ENCODE measurements at regions not wholly inside any gene's neighbourhood (a gene's known extent, or its start where the extent isn't known, plus 50 kb on each side); places are given as distances from the start of the nearest gene placed in this dataset.

DNA sequence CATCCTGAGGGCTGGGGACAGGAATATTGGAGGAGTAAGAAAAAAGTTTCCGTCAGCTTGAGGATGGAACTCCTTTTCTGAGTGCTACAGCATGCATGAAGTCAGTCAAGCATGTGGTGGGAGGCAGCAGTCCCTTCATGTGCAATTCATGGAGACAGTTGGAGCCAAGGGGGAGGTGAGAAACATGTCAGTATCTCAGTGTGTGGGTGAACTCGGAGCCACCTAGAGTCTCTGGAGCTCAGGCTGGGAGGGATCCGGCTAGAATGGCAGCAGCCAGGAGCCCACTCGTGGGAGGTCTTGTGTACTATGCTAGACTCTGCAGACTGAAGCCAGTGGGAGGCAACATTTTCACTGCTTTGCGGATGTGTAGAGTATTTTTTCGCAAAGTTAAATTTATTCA, 60.3 kb downstream of the AVPR1A start:
- H3K27ac ChIP-seq = no peak overlapping the region
- no peak for DNase-seq (ENCODE audit: low read depth, low spot score)

DNA sequence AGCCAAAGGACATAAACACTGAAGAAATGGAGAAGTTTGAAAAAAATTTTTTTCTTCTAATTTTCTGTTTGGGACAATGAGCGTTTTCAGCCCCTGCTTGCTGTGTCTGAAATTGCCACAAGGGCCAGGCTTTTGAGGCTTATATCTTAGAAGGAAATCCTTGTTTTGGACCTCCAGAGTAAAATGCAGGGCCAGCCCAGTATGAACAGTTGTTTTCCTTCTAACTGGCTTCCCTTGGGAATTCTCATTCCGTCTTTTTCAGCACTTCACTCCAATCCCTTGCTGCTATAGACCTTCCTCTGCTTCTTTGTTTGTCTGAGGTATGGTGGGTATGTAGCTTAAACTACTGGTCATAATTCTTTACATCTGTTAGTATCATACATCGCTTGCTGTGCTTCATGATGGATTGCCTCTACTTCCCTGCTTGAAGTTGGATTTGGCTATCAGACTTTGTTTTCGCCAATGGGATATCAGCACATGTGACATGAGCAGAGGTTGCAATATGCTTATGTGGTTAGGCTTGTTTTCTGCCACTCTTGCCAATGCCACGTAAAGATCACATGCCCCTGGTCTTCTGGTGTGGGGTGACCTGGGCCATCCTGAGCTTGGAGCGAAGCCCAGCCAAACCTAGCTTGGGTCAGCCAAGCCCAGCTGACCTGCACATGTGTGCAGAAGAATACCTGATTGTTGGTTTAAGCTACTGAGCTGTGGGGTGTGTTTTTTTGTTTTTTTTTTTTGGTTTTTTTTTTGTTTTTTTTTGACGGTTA, 64.7 kb downstream of the AVPR1A start:
- H3K27ac ChIP-seq = no peak overlapping the region
- no peak for DNase-seq (ENCODE audit: low read depth, low spot score)

DNA sequence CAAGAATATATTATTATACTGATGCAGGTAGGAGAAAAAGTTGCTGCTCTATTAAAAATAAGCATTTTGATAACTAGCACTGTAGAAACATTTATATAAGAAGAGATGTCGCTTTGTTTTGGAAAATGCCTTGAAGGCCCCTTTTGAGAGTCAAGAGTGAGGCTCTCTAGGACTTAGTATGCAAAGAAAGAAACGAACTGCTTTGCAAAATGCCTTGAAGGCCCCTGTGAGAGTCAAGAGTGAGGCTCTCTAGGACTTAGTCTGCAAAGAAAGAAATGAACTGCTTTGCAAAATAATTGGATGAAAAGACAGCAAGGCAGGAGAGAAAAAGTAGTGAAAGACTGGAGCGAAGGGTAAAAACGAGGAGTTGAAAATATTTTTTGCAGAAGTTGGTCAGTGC, 65.9 kb downstream of the AVPR1A start:
- no peak for DNase-seq (ENCODE audit: low read depth, low spot score)
- no peak overlapping the region for H3K27ac ChIP-seq

DNA sequence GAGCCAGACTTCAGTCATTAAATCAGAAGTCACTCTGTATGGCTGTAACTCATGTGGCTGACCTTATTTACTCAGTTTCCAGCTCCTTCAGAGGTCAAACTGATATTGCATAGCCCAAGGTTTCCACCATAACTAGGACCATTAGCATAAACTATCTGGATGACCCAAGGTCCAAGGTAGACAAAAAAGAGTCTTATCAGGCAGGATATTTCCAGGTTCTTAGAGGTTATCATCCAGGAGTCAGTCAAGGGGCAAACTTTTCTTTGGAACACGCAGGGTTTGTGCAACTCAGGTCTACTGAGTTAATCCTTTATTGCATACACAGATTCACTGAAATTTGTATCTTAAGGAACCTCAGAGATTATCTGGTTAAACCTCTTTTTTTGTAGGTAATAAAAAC, 66.5 kb downstream of the AVPR1A start:
- no peak for DNase-seq (ENCODE audit: low read depth, low spot score)
- H3K27ac ChIP-seq = no peak overlapping the region

DNA sequence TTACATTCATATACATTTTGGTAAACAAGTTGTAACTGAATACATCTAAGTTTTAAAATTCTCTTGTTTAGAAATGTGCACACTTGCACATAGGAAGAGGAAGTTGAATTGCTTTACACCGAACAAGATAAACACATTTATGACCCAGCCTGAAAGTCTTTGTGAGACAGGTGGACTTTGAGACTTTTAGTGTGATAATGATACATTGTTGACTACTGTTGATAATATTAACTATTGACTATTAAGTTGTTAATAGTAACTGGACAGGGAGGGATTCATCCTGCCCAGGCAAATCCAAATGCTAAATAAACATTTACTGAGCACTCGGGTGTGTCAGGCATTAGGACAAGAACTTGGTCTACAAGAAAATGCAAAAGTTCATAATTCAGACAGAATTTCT, 68.0 kb downstream of the AVPR1A start:
- no peak for DNase-seq (ENCODE audit: low read depth, low spot score)
- no peak overlapping the region for H3K27ac ChIP-seq

DNA sequence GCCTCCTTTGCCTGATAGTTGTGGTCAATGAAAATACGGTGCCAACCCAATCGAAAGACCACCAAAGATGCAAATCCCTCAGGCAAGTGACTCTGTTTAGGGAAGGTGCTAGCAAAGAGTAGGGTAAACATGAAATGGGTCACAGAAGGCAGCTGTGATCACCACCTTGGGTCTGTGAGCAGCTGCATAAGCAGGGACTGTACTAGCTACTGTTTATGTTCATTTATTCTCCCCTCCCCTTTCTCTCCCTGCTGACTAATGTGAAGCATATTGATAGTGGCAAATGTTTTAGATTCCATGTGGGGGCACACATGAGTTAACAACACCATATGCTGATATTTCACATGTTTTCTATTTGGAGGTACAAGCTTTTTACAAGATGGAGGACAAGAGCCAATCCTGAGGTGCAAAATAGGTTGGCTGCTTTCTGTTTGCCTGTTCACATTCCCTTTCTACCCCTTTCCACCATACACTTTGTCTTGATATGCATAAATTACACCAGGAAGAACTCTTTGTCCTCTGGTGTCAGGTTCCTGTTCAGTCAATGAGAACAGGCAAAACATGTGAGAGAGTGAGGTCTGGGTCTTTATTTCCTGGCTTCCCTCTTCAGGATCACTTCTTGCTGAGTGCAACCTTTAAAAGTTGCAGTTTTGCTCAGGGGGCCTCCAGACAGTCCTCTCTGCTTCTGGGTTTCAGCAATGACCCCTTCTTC, 71.1 kb downstream of the AVPR1A start:
- DNase-seq (ENCODE audit: low read depth, low spot score) = no peak
- H3K27ac ChIP-seq = no peak overlapping the region

DNA sequence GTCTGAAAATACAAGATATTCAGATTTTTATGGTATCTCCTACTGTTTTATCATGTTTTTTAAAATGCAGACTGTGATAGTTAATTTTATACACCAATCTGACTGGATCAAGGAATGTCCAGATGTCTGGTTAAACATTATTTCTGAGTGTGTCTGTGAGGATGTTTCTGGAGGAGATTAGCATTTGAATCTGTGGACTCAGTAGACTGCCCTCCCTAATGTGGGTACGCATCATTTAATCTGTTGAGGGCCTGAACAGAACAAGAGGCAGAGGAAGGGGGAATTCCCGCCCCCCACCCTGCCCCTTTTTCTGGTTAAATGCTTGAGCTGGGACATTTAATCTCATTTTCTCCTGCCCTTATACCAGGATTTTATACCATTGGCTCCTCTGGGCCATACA, 72.1 kb downstream of the AVPR1A start:
- DNase-seq (ENCODE audit: low read depth, low spot score) = no peak
- H3K27ac ChIP-seq = no peak overlapping the region

DNA sequence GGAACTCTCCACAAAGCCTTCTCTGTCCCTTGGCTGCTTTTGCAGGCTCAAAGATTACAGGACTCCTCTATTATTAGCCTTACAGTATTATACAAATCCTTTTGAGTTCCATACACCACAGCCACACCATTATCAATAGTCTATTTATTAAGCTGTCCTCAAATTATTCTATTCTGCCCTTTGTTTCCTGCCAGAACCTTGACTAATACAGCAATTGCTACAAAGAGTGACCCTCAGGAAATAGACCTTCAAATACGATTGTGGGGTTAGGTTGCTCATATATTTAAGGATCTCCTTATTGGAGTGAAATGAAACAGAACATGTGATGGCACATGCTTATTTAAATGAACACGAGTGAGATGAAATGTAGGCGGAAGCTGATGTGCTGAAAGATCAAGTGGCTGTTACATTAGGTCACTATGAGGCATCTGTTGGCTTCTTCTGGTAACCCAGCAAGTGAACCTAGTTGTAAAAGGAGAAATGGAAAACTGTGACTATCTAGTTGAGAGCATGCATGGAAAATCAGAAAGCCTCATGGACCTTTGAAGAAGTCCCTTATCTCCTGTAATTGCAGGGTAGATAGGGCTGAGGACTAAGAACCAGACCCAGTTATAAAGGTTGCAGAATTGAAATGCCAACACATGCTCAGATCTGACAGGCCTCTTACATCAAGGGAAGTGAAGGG, 75.5 kb downstream of the AVPR1A start:
- DNase-seq (ENCODE audit: low read depth, low spot score) = no peak
- H3K27ac ChIP-seq = no peak overlapping the region

DNA sequence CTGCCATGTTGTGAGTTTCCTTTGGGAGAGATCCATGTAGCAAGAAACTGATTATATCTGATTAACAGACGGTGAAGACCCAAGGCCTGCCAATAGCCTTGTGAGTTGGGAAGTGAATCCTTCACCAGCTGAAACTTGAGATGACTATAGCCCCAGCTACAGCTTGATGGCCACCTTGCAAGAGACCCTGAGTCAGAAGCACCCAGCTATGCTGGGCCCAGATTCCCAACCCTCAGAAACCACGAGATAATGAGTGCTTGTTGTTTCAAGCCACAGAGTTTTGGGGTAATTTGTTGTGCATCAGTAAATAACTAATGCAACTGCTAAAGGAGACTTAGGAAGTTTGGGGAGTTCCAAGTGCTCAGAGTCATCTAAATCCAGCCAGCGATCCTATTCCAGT, 80.3 kb downstream of the AVPR1A start:
- DNase-seq (ENCODE audit: low read depth, low spot score) = no peak
- no peak overlapping the region for H3K27ac ChIP-seq

DNA sequence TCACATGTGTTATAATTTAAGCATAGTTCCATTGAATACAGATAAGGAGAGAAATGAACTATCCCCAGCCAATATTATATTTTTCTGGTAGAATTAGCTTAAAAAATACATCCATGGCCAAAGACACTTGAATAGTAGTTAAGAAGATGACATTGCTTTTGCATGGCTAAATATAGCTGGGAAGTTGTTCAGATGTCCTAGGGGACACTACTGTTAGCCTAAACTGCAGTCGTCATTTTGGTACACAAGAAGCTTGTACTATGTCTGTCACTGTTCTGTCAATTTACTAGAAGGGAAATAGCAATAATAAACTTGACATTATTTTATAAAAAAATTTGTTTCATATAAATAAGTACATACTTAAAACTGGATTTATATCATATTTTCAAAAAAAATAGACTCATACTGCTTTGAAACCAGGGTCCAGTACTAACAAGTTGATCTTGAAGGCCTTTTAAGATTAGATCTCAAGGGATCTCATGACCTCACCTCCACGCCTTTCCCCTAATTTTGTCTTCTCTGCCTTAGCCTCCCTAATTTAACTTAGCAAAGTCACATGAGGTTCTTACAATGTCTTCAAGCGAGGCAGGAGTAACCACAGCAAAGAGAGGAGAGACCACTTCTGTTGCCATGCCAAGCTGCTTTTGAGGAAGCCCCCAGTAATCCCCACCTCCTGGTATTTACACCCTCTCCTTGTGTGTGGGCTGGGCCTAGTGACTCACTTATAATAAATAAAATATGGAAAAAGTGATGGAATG, 81.0 kb downstream of the AVPR1A start:
- no peak overlapping the region for H3K27ac ChIP-seq
- DNase-seq (ENCODE audit: low read depth, low spot score) = no peak

DNA sequence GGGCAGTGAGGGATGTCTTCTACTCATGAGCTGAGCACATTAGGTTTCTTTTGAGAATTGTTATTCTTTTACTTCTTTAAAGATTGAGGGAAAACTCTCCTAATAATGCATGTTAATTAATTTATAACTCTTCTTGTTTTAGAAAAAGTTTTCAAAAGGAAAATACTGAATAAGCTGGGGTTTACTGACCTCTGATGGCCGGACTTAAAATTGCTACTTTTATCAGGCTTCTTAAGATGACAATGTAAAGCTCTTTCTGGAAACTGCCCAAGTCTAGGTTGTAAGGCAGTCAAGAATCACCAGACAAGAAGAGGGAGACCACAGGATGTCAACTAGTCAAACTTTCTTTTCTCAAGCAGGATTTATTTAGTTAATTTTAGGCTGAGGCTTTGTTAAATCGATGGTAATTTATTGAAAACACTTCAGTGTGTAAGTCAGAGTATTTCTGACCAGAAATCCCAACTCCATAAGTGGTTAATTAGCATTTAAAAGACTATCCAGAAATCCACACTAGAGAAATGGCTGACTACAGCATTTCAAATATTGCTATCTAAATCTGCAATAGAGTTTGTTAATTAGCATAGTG, 82.1 kb downstream of the AVPR1A start:
- H3K27ac ChIP-seq = no peak overlapping the region
- DNase-seq (ENCODE audit: low read depth, low spot score) = peak; percentile 12

DNA sequence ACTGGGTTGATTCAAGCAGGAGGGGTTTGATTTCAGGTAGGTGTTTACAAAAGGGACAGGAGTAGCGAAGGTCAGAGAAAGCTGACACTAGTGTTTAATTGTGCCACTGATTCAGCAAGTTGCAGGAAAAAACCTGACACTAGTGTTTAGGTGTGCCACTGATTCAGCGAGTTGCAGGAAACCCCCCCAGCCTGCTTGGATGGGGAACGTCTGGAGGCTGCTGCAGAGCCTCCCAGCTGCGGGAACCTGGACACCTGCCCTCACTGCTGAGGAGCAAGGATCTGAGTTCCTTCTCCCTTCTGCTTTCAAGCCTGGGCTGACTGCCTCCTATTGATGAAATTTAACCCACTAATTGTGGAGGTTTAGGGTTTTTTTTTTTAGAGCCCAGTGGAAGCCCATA, 84.2 kb downstream of the AVPR1A start:
- H3K27ac ChIP-seq = no peak overlapping the region
- no peak for DNase-seq (ENCODE audit: low read depth, low spot score)

DNA sequence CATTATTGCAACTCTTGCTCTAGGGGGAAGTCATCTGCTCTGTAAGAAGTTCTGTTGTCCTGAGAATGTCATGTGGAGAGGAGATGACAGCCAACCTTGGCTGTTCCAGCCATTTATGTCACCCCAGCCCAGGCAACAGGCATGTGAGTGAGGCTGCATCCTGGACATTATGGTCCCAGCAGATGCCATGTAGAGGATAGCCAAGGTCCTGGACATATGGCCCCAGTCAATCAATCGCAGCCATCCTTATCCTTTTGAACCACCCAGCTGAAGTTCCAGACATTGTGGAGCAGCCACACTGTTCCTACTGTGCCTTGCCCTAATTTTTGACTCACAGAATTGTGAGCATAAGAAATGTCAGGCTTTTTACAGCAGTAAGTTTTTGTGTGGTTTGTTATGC, 84.9 kb downstream of the AVPR1A start:
- DNase-seq (ENCODE audit: low read depth, low spot score) = no peak
- no peak overlapping the region for H3K27ac ChIP-seq

DNA sequence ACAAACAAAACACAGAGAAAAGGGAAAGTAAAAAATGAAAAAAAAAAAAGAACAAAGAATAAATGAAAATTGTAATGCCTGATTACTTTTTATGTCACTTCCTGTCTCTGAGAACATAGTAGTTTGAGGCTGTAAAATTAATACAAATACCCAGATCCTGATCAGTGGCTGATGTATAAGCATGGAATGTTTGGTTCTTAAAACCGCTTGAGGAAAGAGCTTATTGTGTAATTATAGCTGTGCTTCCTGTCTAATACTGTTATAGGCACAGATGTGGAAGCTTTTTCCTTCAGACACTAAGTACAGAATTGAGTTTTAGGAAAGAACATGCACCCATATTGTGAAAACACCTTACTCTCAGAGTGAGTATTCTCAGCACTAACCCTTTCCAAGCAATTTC, 86.9 kb downstream of the AVPR1A start:
- no peak overlapping the region for H3K27ac ChIP-seq
- DNase-seq (ENCODE audit: low read depth, low spot score) = no peak

DNA sequence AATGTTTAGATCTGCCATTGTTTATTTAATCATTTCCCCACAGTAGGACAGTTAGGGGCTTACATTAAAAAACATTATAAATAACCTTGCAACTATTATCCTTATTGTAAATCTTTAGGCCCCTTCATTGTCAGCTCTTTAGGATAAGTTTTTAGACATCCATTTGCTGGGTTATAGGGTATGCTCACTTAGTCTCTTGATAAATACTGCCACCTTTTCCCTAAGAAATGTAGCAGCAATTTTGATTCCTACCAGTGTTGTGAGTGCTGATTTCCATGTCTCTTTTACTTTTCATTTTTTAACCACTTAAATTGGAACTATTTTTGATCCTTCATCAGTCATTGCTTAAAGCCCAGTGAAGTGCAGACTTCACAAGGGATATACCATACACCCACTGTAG, 94.4 kb downstream of the AVPR1A start:
- no peak for DNase-seq (ENCODE audit: low read depth, low spot score)

DNA sequence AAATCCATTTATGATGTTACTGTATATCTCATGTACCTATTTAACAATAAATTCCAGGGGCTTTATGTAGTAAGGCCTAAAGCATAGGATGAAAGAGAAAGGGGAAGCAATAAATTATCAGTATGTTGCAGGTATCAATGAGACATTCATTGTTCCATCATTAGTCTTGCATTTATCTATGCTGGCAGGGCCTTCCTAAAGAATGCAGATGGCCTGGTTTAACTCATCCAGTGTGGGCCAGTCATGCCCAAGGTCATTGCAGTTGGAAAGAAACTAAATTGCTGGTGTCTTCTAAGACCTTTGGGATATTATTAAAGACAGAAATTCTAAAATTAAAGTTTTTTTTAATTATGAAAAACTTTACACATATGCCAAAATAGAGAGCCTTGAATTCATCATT, 98.3 kb downstream of the AVPR1A start:
- no peak overlapping the region for H3K27ac ChIP-seq
- no peak for DNase-seq (ENCODE audit: low read depth, low spot score)

More for the DNA sequence above, 94.4 kb downstream of the AVPR1A start:
- no peak overlapping the region for H3K27ac ChIP-seq

DNA sequence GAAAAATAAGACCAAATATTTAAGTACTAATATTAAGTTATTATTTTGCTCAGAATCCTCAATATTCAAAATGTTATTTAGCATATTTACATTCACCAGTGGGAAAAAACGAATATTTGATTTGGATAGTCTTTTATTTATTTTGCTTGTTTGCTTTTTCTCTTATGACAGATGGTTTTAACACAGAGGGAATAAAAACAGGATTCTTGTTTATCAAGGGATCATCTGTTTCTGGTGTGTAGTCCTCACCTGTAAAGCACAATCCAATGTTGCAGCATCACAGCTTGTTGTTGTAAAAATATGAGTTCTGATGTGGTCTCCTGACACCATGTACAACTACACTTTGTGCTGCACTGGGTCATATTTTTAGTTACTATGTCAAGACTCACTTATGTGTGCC, 103.9 kb downstream of the AVPR1A start:
- no peak overlapping the region for H3K27ac ChIP-seq
- no peak for DNase-seq (ENCODE audit: low read depth, low spot score)

DNA sequence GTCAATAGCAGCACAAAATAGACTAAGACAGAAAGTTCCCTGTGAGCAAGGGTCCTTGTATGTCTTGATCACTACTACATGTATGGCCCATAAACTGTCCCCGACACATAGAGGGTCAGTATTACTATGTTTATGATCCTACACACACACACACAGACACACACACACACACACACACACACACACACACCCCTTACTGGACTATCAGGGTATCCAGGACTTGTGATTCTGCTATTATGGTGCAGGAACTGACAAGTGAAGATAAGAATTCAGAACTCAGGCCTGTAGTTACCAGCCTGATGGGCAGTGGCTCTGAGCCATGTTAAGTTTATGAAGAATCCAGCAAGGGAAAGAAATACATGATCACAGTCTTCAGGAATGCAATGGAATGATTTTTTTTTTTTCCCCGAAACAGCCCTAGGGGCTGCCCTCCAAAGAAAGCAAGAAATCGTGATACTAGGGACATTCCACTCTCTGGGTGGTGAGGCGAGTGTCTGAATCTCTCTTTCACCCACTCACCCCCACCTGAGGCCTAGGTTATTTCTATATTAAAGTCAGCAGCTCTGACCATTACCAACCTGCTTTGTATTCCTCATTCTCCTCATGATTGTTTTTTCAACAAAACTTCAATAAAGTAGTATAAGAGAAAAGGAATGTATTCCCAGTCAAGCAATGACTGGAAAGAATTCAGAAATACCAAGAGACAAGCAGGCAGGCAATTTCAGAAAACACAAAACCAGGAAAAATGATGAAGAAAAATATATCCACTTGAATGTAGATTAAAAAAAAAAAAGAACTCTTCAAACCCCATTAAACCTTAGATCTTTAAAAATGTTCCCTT, 105.8 kb downstream of the AVPR1A start:
- no peak for DNase-seq (ENCODE audit: low read depth, low spot score)
- peak overlapping the region; percentile 19 for H3K27ac ChIP-seq

DNA sequence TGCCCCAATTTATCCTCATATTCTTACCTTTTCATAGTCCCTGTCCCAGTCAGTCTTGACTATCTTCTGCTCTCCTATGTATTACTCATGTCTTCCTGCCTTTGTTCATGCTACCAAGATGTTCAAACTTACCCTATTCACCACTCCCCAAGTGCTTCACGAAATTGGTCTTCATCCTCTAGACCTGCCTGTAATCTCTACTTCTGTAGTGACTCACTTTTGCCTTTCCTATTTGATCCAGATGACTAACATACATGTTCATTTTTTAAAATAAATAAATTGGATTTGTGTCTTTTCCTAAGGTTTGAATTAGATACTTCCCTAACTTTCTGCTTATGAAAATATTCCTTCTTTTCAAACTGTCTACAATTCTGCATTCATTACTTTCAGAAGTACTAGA, 107.7 kb upstream of the PPM1H start:
- no peak for DNase-seq (ENCODE audit: low read depth, low spot score)
- no peak overlapping the region for H3K27ac ChIP-seq

DNA sequence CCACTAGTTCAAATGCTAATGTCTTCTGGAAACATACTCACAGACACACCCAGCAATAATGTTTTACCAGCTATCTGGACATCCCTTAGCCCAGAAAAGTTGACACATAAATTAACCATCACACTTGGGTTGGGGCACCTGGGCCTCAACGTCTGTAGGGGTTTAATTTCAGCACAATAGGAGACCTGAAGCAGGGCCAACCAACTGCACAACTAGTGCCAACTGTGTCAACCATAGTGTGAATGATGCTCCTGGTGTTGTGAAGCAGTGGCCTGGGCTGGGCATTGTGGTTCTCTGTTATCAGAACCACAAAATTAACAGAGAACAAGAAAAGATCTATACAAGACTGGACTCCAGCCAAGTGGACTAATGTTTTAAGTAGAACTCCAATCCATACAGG, 106.7 kb upstream of the PPM1H start:
- H3K27ac ChIP-seq = no peak overlapping the region
- DNase-seq (ENCODE audit: low read depth, low spot score) = no peak
